RPMI7951 (cell line): ENCODE measurements at regions not wholly inside any gene's neighbourhood (a gene's known extent, or its start where the extent isn't known, plus 50 kb on each side); places are given as distances from the start of the nearest gene placed in this dataset.
A peak's percentile ranks its signal among the peaks of the same experiment; 100 is the strongest.
"Not testable (repeated sequence)": the region's sequence is repeated elsewhere in the genome, so short reads cannot be mapped to it uniquely, and the experiment has no call there.

Experiments
- DNase-seq: peaks from one replicate; pipeline ENCODE4 v3.0.0-alpha.2; 2012; ENCODE audit warnings: low read depth

GRCh38 chr13:79625517-79625916 is 144.6 kb downstream of the NDFIP2 start:
- no peak for DNase-seq

GRCh38 chr13:79621902-79622301 is 140.9 kb downstream of the NDFIP2 start:
- DNase-seq: no peak

- peak; percentile 1 for DNase-seq
Observed at GRCh38 chr13:79621449-79621848, 140.5 kb downstream of the NDFIP2 start.

- no peak for DNase-seq
Observed at GRCh38 chr13:79614250-79614918, 133.4 kb downstream of the NDFIP2 start.

- no peak for DNase-seq
Observed at GRCh38 chr13:79612604-79613003, 131.6 kb downstream of the NDFIP2 start.

GRCh38 chr13:79607895-79608294 is 126.9 kb downstream of the NDFIP2 start:
- not testable (repeated sequence) for DNase-seq
